ENCODE measurements at regions not wholly inside any gene's neighbourhood (a gene's known extent, or its start where the extent isn't known, plus 50 kb on each side); places are given as distances from the start of the nearest gene placed in this dataset.
"Not testable (repeated sequence)": the region's sequence is repeated elsewhere in the genome, so short reads cannot be mapped to it uniquely, and the experiment has no call there.

DNA sequence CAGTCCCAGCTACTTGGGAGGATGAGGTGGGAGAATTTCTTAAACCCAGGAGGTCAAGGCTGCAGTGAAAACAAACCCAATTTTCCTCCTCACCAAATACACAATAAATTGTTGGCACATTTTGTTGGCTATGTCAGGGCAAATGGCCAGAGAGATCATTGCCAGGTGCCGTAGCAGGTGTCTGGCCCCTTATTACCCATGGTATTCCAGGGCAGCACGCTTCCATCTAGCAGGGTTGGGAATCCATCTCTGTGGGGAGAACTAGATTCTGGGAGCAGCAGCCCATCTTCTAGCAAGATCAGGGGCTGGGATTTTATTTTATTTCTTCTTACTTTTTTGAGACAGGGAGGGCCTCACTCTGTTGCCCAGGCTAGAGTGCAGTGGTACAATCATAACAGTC lies 266.1 kb upstream of the TBL1XR1 start:
- DNase-seq (ENCODE audit: low spot score); H3K36me3 ChIP-seq (ENCODE audit: control insufficient read depth in 4 of 4, insufficient read depth in 3 of 4, low read depth in 1 of 4, low read length in 3 of 4); H3K4me3 ChIP-seq (ENCODE audit: low read depth in 1 of 3, low read length in 3 of 3); H3K27me3 ChIP-seq (ENCODE audit: control insufficient read depth in 4 of 4, insufficient read depth in 4 of 4, low read length in 3 of 4); H3K27ac ChIP-seq (ENCODE audit: low read depth in 1 of 2, low read length in 2 of 2); H3K9me3 ChIP-seq (ENCODE audit: control insufficient read depth in 4 of 4, low read length in 3 of 4); H3K9ac ChIP-seq (ENCODE audit: low read depth in 1 of 2, low read length in 2 of 2): not testable (repeated sequence)
- 77% methylated on average over 2 of the region's 2 CpGs for WGBS
- peaks cover 0 to 16% (median 5%) of the 10 kb centered on the region in 4 donors for H3K4me1 ChIP-seq (ENCODE audit: control insufficient read depth in 4 of 4, insufficient read depth in 4 of 4, low read length in 3 of 4)

DNA sequence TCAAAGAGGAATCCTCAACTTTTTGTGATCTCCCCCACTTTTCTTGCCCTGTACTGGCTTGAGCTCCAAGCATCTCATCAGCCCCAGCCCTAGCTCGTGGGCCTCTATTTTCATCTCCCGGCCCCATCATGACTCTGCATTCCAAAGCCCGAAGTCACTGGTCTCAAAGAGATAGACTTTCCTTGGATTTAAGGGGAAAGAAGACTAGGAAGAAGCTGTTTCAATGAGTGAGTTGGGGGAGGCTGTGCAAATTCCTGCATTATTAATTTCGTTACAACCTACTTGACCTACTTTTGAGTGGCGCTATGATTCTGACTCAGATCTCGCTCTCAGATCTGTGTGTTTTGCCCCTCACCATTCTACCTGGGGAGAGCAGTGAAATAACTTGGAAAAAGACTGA lies 266.6 kb upstream of the TBL1XR1 start:
- Histone ChIP-seq H3K4me3 (ENCODE audit: low read depth in 1 of 3, low read length in 3 of 3) (no peak overlapping the region), H3K36me3 (ENCODE audit: control insufficient read depth in 4 of 4, insufficient read depth in 3 of 4, low read depth in 1 of 4, low read length in 3 of 4) (no peaks in the 10 kb centered on the region), H3K4me1 (ENCODE audit: control insufficient read depth in 4 of 4, insufficient read depth in 4 of 4, low read length in 3 of 4) (peaks cover 0 to 16% (median 5%) of the 10 kb centered on the region in 4 donors), H3K9ac (ENCODE audit: low read depth in 1 of 2, low read length in 2 of 2) (no peak overlapping the region), H3K27ac (ENCODE audit: low read depth in 1 of 2, low read length in 2 of 2) (no peak overlapping the region), H3K9me3 (ENCODE audit: control insufficient read depth in 4 of 4, low read length in 3 of 4) (no peaks in the 10 kb centered on the region), H3K27me3 (ENCODE audit: control insufficient read depth in 4 of 4, insufficient read depth in 4 of 4, low read length in 3 of 4) (no peaks in the 10 kb centered on the region)
- DNase-seq (ENCODE audit: low spot score): no peak
- TF ChIP-seq HNF4A (conservative IDR thresholded peaks at IDR 0.05): no peak
- TF ChIP-seq YY1 (IDR thresholded peaks at IDR 0.05): no peak
- no peak for TF ChIP-seq RXRA (IDR thresholded peaks at IDR 0.05)
- no peak for TF ChIP-seq TAF1 (conservative IDR thresholded peaks at IDR 0.05)
- no peak for TF ChIP-seq RAD21 (IDR thresholded peaks at IDR 0.05)
- no peak for TF ChIP-seq GABPA (IDR thresholded peaks at IDR 0.05 in 1 of 2, conservative IDR thresholded peaks at IDR 0.05 in 1 of 2)
- TF ChIP-seq SP1 (IDR thresholded peaks at IDR 0.05): no peak
- TF ChIP-seq, protein P1, sequence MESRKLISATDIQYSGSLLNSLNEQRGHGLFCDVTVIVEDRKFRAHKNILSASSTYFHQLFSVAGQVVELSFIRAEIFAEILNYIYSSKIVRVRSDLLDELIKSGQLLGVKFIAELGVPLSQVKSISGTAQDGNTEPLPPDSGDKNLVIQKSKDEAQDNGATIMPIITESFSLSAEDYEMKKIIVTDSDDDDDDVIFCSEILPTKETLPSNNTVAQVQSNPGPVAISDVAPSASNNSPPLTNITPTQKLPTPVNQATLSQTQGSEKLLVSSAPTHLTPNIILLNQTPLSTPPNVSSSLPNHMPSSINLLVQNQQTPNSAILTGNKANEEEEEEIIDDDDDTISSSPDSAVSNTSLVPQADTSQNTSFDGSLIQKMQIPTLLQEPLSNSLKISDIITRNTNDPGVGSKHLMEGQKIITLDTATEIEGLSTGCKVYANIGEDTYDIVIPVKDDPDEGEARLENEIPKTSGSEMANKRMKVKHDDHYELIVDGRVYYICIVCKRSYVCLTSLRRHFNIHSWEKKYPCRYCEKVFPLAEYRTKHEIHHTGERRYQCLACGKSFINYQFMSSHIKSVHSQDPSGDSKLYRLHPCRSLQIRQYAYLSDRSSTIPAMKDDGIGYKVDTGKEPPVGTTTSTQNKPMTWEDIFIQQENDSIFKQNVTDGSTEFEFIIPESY (IDR thresholded peaks at IDR 0.05): no peak
- no peak for TF ChIP-seq REST (IDR thresholded peaks at IDR 0.05)
- TF ChIP-seq NR2F2 (IDR thresholded peaks at IDR 0.05): no peak
- no peak for TF ChIP-seq FOXA1 (IDR thresholded peaks at IDR 0.05)
- no peak for TF ChIP-seq FOXA2 (IDR thresholded peaks at IDR 0.05)
- TF ChIP-seq HNF4G (IDR thresholded peaks at IDR 0.05): no peak
- no peak for TF ChIP-seq MAX (IDR thresholded peaks at IDR 0.05)
- no peak for TF ChIP-seq EGR1 (IDR thresholded peaks at IDR 0.05; ENCODE audit: low read depth in 2 of 2)
- TF ChIP-seq JUND (IDR thresholded peaks at IDR 0.05): no peak
- no peak for TF ChIP-seq ATF3 (IDR thresholded peaks at IDR 0.05)
- no peak for TF ChIP-seq CTCF (IDR thresholded peaks at IDR 0.05; ENCODE audit: low read depth, low read length, missing input control)
- 88% methylated on average over 6 of the region's 6 CpGs for WGBS
